H9 (cell line): ENCODE measurements at regions not wholly inside any gene's neighbourhood (a gene's known extent, or its start where the extent isn't known, plus 50 kb on each side); places are given as distances from the start of the nearest gene placed in this dataset.

ENCODE experiments used
- DNase-seq: peaks from one replicate; pipeline ENCODE4 v3.0.0-alpha.2; 2017
- H2AFZ ChIP-seq: one replicate; pipeline ENCODE4 v1.6.1; 2013; ENCODE audit warnings: mild to moderate bottlenecking, low read length, control low read depth, moderate library complexity
- H2AK5ac ChIP-seq: 2 replicates; pipeline ENCODE4 v1.6.1; 2013; ENCODE audit warnings: low read length, control low read depth, mixed read lengths; ENCODE audit not compliant: insufficient read length
- H2BK120ac ChIP-seq: one replicate; pipeline ENCODE4 v1.6.1; 2013; ENCODE audit warnings: low read depth, mild to moderate bottlenecking, low read length, control low read depth, inconsistent platforms; ENCODE audit not compliant: poor library complexity, severe bottlenecking
- H2BK12ac ChIP-seq: 2 replicates; pipeline ENCODE4 v1.6.1; 2013; ENCODE audit warnings: low read length, control low read depth, mixed read lengths, low read depth; ENCODE audit not compliant: insufficient read length
- H2BK15ac ChIP-seq: 2 replicates; pipeline ENCODE4 v1.6.1; 2013; ENCODE audit warnings: low read depth, low read length, control low read depth
- H2BK20ac ChIP-seq: one replicate; pipeline ENCODE4 v1.6.1; 2013; ENCODE audit warnings: low read depth, mild to moderate bottlenecking, low read length, control low read depth, inconsistent platforms; ENCODE audit not compliant: poor library complexity, severe bottlenecking
- H2BK5ac ChIP-seq: 2 replicates; pipeline ENCODE4 v1.6.1; 2013; ENCODE audit warnings: low read length, control low read depth, mixed read lengths; ENCODE audit not compliant: insufficient read length
- H3K14ac ChIP-seq: 2 replicates; pipeline ENCODE4 v1.6.1; 2013; ENCODE audit warnings: low read length, control low read depth; ENCODE audit not compliant: insufficient read depth
- H3K18ac ChIP-seq: 2 replicates; pipeline ENCODE4 v1.6.1; 2013; ENCODE audit warnings: low read depth, mild to moderate bottlenecking, mixed read lengths, low read length, control low read depth; ENCODE audit not compliant: insufficient read length
- H3K23ac ChIP-seq: 2 replicates; pipeline ENCODE4 v1.6.1; 2013; ENCODE audit warnings: low read length, control low read depth, mixed read lengths, low read depth; ENCODE audit not compliant: insufficient read length
- H3K23me2 ChIP-seq: 2 replicates; pipeline ENCODE4 v1.6.1; 2013; ENCODE audit warnings: low read depth, mild to moderate bottlenecking, mixed read lengths, low read length, control low read depth; ENCODE audit not compliant: insufficient read length, poor library complexity, severe bottlenecking
- H3K27ac ChIP-seq: 2 replicates; pipeline ENCODE4 v1.5.1; 2013; ENCODE audit warnings: low read length, control low read depth, mixed read lengths, low read depth; ENCODE audit not compliant: insufficient read length
- H3K27me3 ChIP-seq: 2 replicates; pipeline ENCODE4 v1.6.1; 2013; ENCODE audit warnings: low read length, control low read depth, inconsistent platforms; ENCODE audit not compliant: insufficient read depth
- H3K4ac ChIP-seq: 2 replicates; pipeline ENCODE4 v1.6.1; 2013; ENCODE audit warnings: low read depth, mild to moderate bottlenecking, control low read depth, inconsistent platforms, low read length, moderate library complexity
- H3K4me1 ChIP-seq: 2 replicates; pipeline ENCODE4 v1.6.1; 2013; ENCODE audit warnings: low read length, control low read depth, inconsistent platforms; ENCODE audit not compliant: insufficient read depth
- H3K4me2 ChIP-seq: 2 replicates; pipeline ENCODE4 v1.6.1; 2013; ENCODE audit warnings: low read length, control low read depth, mixed read lengths; ENCODE audit not compliant: insufficient read length, insufficient read depth
- H3K56ac ChIP-seq: 2 replicates; pipeline ENCODE4 v1.6.1; 2013; ENCODE audit warnings: low read depth, mild to moderate bottlenecking, mixed read lengths, low read length, control low read depth; ENCODE audit not compliant: insufficient read length
- H3K79me1 ChIP-seq: 2 replicates; pipeline ENCODE4 v1.6.1; 2013; ENCODE audit warnings: low read depth, mild to moderate bottlenecking, moderate library complexity, low read length, control low read depth, inconsistent platforms; ENCODE audit not compliant: insufficient read depth, poor library complexity, severe bottlenecking
- H3K79me2 ChIP-seq: 2 replicates; pipeline ENCODE4 v1.6.1; 2013; ENCODE audit warnings: low read length, control low read depth, inconsistent platforms; ENCODE audit not compliant: insufficient read depth
- H3K9ac ChIP-seq: 2 replicates; pipeline ENCODE4 v1.6.1; 2013; ENCODE audit warnings: low read length, control low read depth, mixed read lengths; ENCODE audit not compliant: insufficient read length; ENCODE audit errors: extremely low read depth
- H3K9me3 ChIP-seq: one replicate; pipeline ENCODE4 v1.6.1; 2013; ENCODE audit warnings: low read depth, low read length, inconsistent platforms; ENCODE audit not compliant: control insufficient read depth
- H3T11ph ChIP-seq: one replicate; pipeline ENCODE4 v1.6.1; 2013; ENCODE audit warnings: mild to moderate bottlenecking, low read length, control low read depth, inconsistent platforms
- H4K20me1 ChIP-seq: one replicate; pipeline ENCODE4 v1.6.1; 2013; ENCODE audit not compliant: control insufficient read depth, insufficient read length, insufficient read depth
- H4K5ac ChIP-seq: 2 replicates; pipeline ENCODE4 v1.6.1; 2013; ENCODE audit warnings: low read depth, mild to moderate bottlenecking, mixed read lengths, low read length, control low read depth; ENCODE audit not compliant: insufficient read length
- H4K8ac ChIP-seq: replicated peaks from 2 replicates; pipeline ENCODE4 v1.6.1; 2013; ENCODE audit warnings: low read length, control low read depth, mixed read lengths, low read depth; ENCODE audit not compliant: insufficient read length
- H4K91ac ChIP-seq: 2 replicates; pipeline ENCODE4 v1.6.1; 2013; ENCODE audit warnings: low read depth, mild to moderate bottlenecking, moderate library complexity, mixed read lengths, low read length, control low read depth; ENCODE audit not compliant: insufficient read length
- H3K27ac Mint-ChIP-seq, 3 experiments: 2 replicates in 2 of 3; 3 replicates in 1 of 3; pipeline ENCODE4 v1.8.0; 2020 to 2021; ENCODE audit warnings: mixed read lengths in 3 of 3, mild to moderate bottlenecking in 1 of 3, moderate library complexity in 1 of 3
- H3K27me3 Mint-ChIP-seq: 2 replicates; pipeline ENCODE4 v1.8.0; 2021; ENCODE audit warnings: low read depth, mild to moderate bottlenecking, moderate library complexity, mixed read lengths
- H3K36me3 Mint-ChIP-seq, 3 experiments: 2 replicates in 2 of 3; 3 replicates in 1 of 3; pipeline ENCODE4 v1.8.0; 2020 to 2021; ENCODE audit warnings: low read depth in 3 of 3, mixed read lengths in 3 of 3; ENCODE audit not compliant: insufficient read depth in 1 of 3
- H3K4me1 Mint-ChIP-seq, 2 experiments: 2 replicates each; pipeline ENCODE4 v1.8.0; 2020; ENCODE audit warnings: mixed read lengths in 2 of 2
- H3K4me3 Mint-ChIP-seq, 2 experiments: 2 replicates in 1 of 2; 3 replicates in 1 of 2; pipeline ENCODE4 v1.8.0; 2020 to 2021; ENCODE audit warnings: mild to moderate bottlenecking in 2 of 2, mixed read lengths in 2 of 2, moderate library complexity in 1 of 2
- H3K9me3 Mint-ChIP-seq, 2 experiments: 2 replicates in 1 of 2; 3 replicates in 1 of 2; pipeline ENCODE4 v1.8.0; 2020; ENCODE audit warnings: mild to moderate bottlenecking in 2 of 2, mixed read lengths in 2 of 2, moderate library complexity in 1 of 2
- WGBS: extraction: QIAGEN DNeasy Blood & Tissue Kit; methylation state at CpG from one replicate; pipeline ENCODE4 v1.1.7; 2013; ENCODE audit warnings: missing lambda C conversion rate, low lambda C conversion rate, mixed read lengths; ENCODE audit not compliant: insufficient read length; ENCODE audit errors: extremely low coverage; 5-methylcytosine and 5-hydroxymethylcytosine counted together
- TF ChIP-seq, protein P1 (sequence below): fragments of 200-600 bp; sonication (generic); conservative IDR thresholded peaks from 3 replicates; pipeline ENCODE4 v1.8.0; 2021; ENCODE audit warnings: antibody characterized with exemption, mild to moderate bottlenecking

DNA sequence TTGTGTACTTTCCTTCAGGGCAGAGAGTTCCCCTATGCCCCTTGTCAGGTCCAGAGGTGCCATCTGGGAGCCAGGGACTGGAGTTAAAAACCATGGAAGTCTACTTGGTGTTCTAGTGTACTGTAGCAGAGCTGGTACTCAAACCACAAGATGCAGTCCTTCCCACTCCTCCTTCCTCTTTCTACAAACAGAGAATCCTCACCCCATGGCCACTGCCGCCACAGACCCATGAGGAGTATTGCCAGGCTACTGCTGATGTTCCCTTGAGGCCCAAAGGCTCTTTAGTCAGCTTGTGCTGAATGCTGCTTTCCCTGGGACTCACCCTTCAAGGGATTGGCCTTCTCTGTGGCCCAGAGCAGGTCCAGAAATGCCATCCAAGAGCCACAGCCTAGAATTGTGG is 229.2 kb upstream of the ZPLD1 start:
- Mint-ChIP-seq H3K4me1 (peaks cover 27 to 28% of the 10 kb centered on the region in 2 experiments), H3K36me3 (peaks cover 3 to 15% (median 3%) of the 10 kb centered on the region in 3 experiments; a peak in 5 of 7 replicates), H3K27ac (peak overlapping the region in 1 of 3 experiments; percentile 36; a peak in 2 of 7 replicates), H3K27me3 (no peaks in the 10 kb centered on the region), H3K9me3 (peaks cover 5 to 6% of the 10 kb centered on the region in 2 experiments; a peak in 3 of 5 replicates), H3K4me3 (no peak overlapping the region)
- Histone ChIP-seq H3K9me3 (no peaks in the 10 kb centered on the region), H3K4me1 (no peaks in the 10 kb centered on the region; the same call in 1 of the 2 replicates), H2AFZ (no peak overlapping the region), H2BK12ac (no peak overlapping the region), H4K8ac (no peak overlapping the region), H3K14ac (no peak overlapping the region), H3K4me2 (no peak overlapping the region), H3K27me3 (no peaks in the 10 kb centered on the region), H3K4ac (no peak overlapping the region; the same call in 1 of the 2 replicates), H2BK120ac (no peak overlapping the region), H4K5ac (no peak overlapping the region), H3K56ac (no peak overlapping the region), H2BK5ac (no peak overlapping the region), H3K27ac (no peak overlapping the region), H2BK15ac (no peak overlapping the region), H3T11ph (no peak overlapping the region), H3K23me2 (no peaks in the 10 kb centered on the region), H3K79me1 (no peaks in the 10 kb centered on the region), H2AK5ac (no peak overlapping the region), H2BK20ac (no peak overlapping the region), H3K9ac (no peak overlapping the region), H3K23ac (no peak overlapping the region), H3K18ac (no peak overlapping the region), H4K20me1 (no peaks in the 10 kb centered on the region), H3K79me2 (no peaks in the 10 kb centered on the region), H4K91ac (no peak overlapping the region)
- no peak for DNase-seq
- TF ChIP-seq, protein P1, sequence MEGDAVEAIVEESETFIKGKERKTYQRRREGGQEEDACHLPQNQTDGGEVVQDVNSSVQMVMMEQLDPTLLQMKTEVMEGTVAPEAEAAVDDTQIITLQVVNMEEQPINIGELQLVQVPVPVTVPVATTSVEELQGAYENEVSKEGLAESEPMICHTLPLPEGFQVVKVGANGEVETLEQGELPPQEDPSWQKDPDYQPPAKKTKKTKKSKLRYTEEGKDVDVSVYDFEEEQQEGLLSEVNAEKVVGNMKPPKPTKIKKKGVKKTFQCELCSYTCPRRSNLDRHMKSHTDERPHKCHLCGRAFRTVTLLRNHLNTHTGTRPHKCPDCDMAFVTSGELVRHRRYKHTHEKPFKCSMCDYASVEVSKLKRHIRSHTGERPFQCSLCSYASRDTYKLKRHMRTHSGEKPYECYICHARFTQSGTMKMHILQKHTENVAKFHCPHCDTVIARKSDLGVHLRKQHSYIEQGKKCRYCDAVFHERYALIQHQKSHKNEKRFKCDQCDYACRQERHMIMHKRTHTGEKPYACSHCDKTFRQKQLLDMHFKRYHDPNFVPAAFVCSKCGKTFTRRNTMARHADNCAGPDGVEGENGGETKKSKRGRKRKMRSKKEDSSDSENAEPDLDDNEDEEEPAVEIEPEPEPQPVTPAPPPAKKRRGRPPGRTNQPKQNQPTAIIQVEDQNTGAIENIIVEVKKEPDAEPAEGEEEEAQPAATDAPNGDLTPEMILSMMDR, result no peak
- WGBS, result no CpG with 5 or more reads among the region's 1 CpG
